Gastrocnemius medialis (tissue), 4 donors: ENCODE measurements at regions not wholly inside any gene's neighbourhood (a gene's known extent, or its start where the extent isn't known, plus 50 kb on each side); places are given as distances from the start of the nearest gene placed in this dataset.

Source experiments
- POLR2A ChIP-seq, 2 donors: fragments of 450-650 bp; IDR thresholded peaks; one replicate each; pipeline ENCODE4 v1.6.1; 2017; ENCODE audit warnings: antibody characterized with exemption in 2 of 2, mild to moderate bottlenecking in 2 of 2, moderate library complexity in 2 of 2
- TF ChIP-seq, protein P1 (sequence below), 5 experiments: fragments of 450-650 bp in 3 of 5; fragments of 200-600 bp in 2 of 5; sonication (generic) in 2 of 5; IDR thresholded peaks in 4 of 5; conservative IDR thresholded peaks in 1 of 5; 1 replicate in 4 of 5; 2 replicates in 1 of 5; pipeline ENCODE4 v1.5.1; 2016 to 2019; ENCODE audit warnings: antibody characterized with exemption in 5 of 5, mild to moderate bottlenecking in 3 of 5, moderate library complexity in 3 of 5

GRCh38 chr2:41722668-41723369 is 325.0 kb upstream of the PKDCC start:
- TF ChIP-seq, protein P1, sequence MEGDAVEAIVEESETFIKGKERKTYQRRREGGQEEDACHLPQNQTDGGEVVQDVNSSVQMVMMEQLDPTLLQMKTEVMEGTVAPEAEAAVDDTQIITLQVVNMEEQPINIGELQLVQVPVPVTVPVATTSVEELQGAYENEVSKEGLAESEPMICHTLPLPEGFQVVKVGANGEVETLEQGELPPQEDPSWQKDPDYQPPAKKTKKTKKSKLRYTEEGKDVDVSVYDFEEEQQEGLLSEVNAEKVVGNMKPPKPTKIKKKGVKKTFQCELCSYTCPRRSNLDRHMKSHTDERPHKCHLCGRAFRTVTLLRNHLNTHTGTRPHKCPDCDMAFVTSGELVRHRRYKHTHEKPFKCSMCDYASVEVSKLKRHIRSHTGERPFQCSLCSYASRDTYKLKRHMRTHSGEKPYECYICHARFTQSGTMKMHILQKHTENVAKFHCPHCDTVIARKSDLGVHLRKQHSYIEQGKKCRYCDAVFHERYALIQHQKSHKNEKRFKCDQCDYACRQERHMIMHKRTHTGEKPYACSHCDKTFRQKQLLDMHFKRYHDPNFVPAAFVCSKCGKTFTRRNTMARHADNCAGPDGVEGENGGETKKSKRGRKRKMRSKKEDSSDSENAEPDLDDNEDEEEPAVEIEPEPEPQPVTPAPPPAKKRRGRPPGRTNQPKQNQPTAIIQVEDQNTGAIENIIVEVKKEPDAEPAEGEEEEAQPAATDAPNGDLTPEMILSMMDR (IDR thresholded peaks at IDR 0.05 in 4 of 5, conservative IDR thresholded peaks at IDR 0.05 in 1 of 5): no peak
- no peak for TF ChIP-seq POLR2A (IDR thresholded peaks at IDR 0.05)
